HCT116 (cell line): ENCODE measurements at regions not wholly inside any gene's neighbourhood (a gene's known extent, or its start where the extent isn't known, plus 50 kb on each side); places are given as distances from the start of the nearest gene placed in this dataset.

Experiments
- ATAC-seq: fragments of 200-7000 bp; cut with Tn5 transposase; 2 replicates; pipeline ENCODE4 v1.9.1; 2020; ENCODE audit warnings: mild to moderate bottlenecking, moderate library complexity
- BruUV-seq: library from RNA; stranded (reverse); fragments of 400-500 nt; replicated peaks from 2 replicates; lab custom pipeline; 2021; lab: Mats Ljungman, UMichigan
- CTCF ChIA-PET: fragments of 300-600 bp; sonication (Branson Sonifier 250); formaldehyde crosslinking; loops from one replicate; lab custom pipeline; 2021; ENCODE audit warnings: antibody characterized with exemption; lab: Charles Lee
- POLR2A ChIA-PET: fragments of 300-600, 350-600 bp; sonication (Branson Sonifier 250); formaldehyde crosslinking; loops from one replicate; lab custom pipeline; 2021; ENCODE audit warnings: antibody characterized with exemption; lab: Charles Lee
- RAD21 ChIA-PET, 2 experiments: fragments of 300-600 bp; sonication (Branson Sonifier 250); formaldehyde crosslinking; loops; one replicate each; lab custom pipeline; 2023; ENCODE audit warnings: low total read pairs in 2 of 2; ENCODE audit not compliant: uncharacterized antibody in 2 of 2, unreplicated experiment in 2 of 2, low non-redundant PET in 1 of 2; lab: Charles Lee
- DNase-seq: peaks from one replicate; pipeline ENCODE4 v3.0.0-alpha.2; 2010; ENCODE audit warnings: low read depth, low spot score
- H2AFZ ChIP-seq: fragments of 200-600 bp; shearing (Covaris generic), sonication (generic); 2 replicates; pipeline ENCODE4 v1.6.1; 2017; ENCODE audit warnings: low read depth, mixed run types, mixed read lengths, antibody characterized with exemption, low read length; ENCODE audit not compliant: poor library complexity, severe bottlenecking
- H3K27ac ChIP-seq: 2 replicates; pipeline ENCODE4 v1.5.1; 2012; ENCODE audit warnings: low read depth, low read length
- H3K27me3 ChIP-seq: fragments of 200-600 bp; sonication (generic); 2 replicates; pipeline ENCODE4 v1.6.1; 2016; ENCODE audit warnings: mixed run types, low read length, mixed read lengths; ENCODE audit not compliant: insufficient read depth
- H3K36me3 ChIP-seq, 2 experiments: fragments of 200-500 bp in 1 of 2; fragments of 200-600 bp in 1 of 2; sonication (Bioruptor generic) in 1 of 2; sonication (generic) in 1 of 2; 2 replicates each; pipeline versions ENCODE4 v1.5.1 to v1.6.1; 2014 to 2016; ENCODE audit warnings: low read length in 2 of 2, inconsistent platforms in 1 of 2, mixed read lengths in 1 of 2, mixed run types in 1 of 2; ENCODE audit not compliant: insufficient read depth in 2 of 2, control insufficient read depth in 1 of 2
- H3K4me1 ChIP-seq, 2 experiments: fragments of 200-600 bp in 1 of 2; sonication (generic) in 1 of 2; 2 replicates each; pipeline versions ENCODE4 v1.5.1 to v1.6.1; 2012 to 2017; ENCODE audit warnings: low read length in 2 of 2, inconsistent platforms in 1 of 2, mild to moderate bottlenecking in 1 of 2, mixed read lengths in 1 of 2, mixed run types in 1 of 2, moderate library complexity in 1 of 2; ENCODE audit not compliant: insufficient read depth in 2 of 2, control insufficient read depth in 1 of 2
- H3K4me2 ChIP-seq: fragments of 200-600 bp; sonication (generic); 2 replicates; pipeline ENCODE4 v1.6.1; 2017; ENCODE audit warnings: mixed run types, low read length, mixed read lengths
- H3K4me3 ChIP-seq, 2 experiments: fragments of 200-600 bp in 1 of 2; sonication (generic) in 1 of 2; replicated peaks in 1 of 2; 2 replicates each; pipeline ENCODE4 v1.5.1; 2011 to 2016; ENCODE audit warnings: low read length in 2 of 2, control low read depth in 1 of 2, low read depth in 1 of 2, mild to moderate bottlenecking in 1 of 2, mixed read lengths in 1 of 2, mixed run types in 1 of 2
- H3K79me2 ChIP-seq: fragments of 200-600 bp; sonication (generic); 2 replicates; pipeline ENCODE4 v1.6.1; 2017; ENCODE audit warnings: mild to moderate bottlenecking, mixed run types, low read length, moderate library complexity, mixed read lengths; ENCODE audit not compliant: insufficient read depth
- H3K9ac ChIP-seq: fragments of 200-600 bp; sonication (generic); 2 replicates; pipeline ENCODE4 v1.6.1; 2016; ENCODE audit warnings: low read length, mixed read lengths
- H3K9me2 ChIP-seq: fragments of 200-600 bp; sonication (generic), shearing (Covaris generic); 2 replicates; pipeline ENCODE4 v1.6.1; 2017; ENCODE audit warnings: mixed run types, mild to moderate bottlenecking, moderate library complexity; ENCODE audit not compliant: insufficient read depth
- H3K9me3 ChIP-seq, 2 experiments: fragments of 200-500 bp in 1 of 2; fragments of 200-600 bp in 1 of 2; sonication (Bioruptor generic) in 1 of 2; sonication (generic) in 1 of 2; 2 replicates each; pipeline ENCODE4 v1.6.1; 2014 to 2017; ENCODE audit warnings: low read length in 2 of 2, mixed read lengths in 2 of 2, inconsistent platforms in 1 of 2, low read depth in 1 of 2, mild to moderate bottlenecking in 1 of 2, mixed run types in 1 of 2, moderate library complexity in 1 of 2; ENCODE audit not compliant: control insufficient read depth in 1 of 2, insufficient read depth in 1 of 2
- H4K20me1 ChIP-seq: fragments of 200-600 bp; sonication (generic), shearing (Covaris generic); 2 replicates; pipeline ENCODE4 v1.6.1; 2017; ENCODE audit warnings: mixed run types, mild to moderate bottlenecking, moderate library complexity; ENCODE audit not compliant: insufficient read depth
- EZH2 ChIP-seq: fragments of 200-600 bp; sonication (generic); IDR thresholded peaks from 2 replicates; pipeline ENCODE4 v1.6.1; 2017; ENCODE audit warnings: antibody characterized with exemption, mixed run types
- JUND ChIP-seq: IDR thresholded peaks from 2 replicates; pipeline ENCODE4 v1.6.1; 2012
- MAX ChIP-seq: IDR thresholded peaks from 2 replicates; pipeline ENCODE4 v1.6.1; 2012
- REST ChIP-seq: IDR thresholded peaks from 2 replicates; pipeline ENCODE4 v1.6.1; 2012; ENCODE audit warnings: low read depth
- SRF ChIP-seq: IDR thresholded peaks from 2 replicates; pipeline ENCODE4 v1.6.1; 2012; ENCODE audit warnings: low read depth
- TCF7L2 ChIP-seq: IDR thresholded peaks from 2 replicates; pipeline ENCODE4 v1.7.0; 2011; ENCODE audit warnings: borderline replicate concordance, inconsistent platforms; ENCODE audit not compliant: insufficient read depth, insufficient read length; ENCODE audit errors: extremely low read depth
- intact Hi-C: fragments of 100-400 bp; cut with micrococcal nuclease; formaldehyde crosslinking; loops from 2 replicates; pipeline ENCODE4 v1.10.0; 2022
- TF ChIP-seq, protein P1 (sequence below), 3 experiments: fragments of 200-600 bp in 1 of 3; sonication (generic) in 1 of 3; IDR thresholded peaks in 2 of 3; conservative IDR thresholded peaks in 1 of 3; 2 replicates each; pipeline ENCODE4 v1.5.1; 2012 to 2017; ENCODE audit warnings: low read depth in 2 of 3, low read length in 2 of 3, antibody characterized with exemption in 1 of 3, borderline replicate concordance in 1 of 3, control low read depth in 1 of 3, mild to moderate bottlenecking in 1 of 3, mixed read lengths in 1 of 3, mixed run types in 1 of 3, moderate library complexity in 1 of 3; ENCODE audit not compliant: insufficient read depth in 1 of 3

GRCh38 chr10:85170026-85170425 is 841.6 kb downstream of the CCSER2 start:
- H3K9me2 ChIP-seq: no peaks in the 10 kb centered on the region
- no peaks in the 10 kb centered on the region for H3K9me3 ChIP-seq
- no peak for DNase-seq
- ATAC-seq: no peak
- no peaks in the 10 kb centered on the region for H3K4me1 ChIP-seq
- TF ChIP-seq REST (no peak), TCF7L2 (no peak), EZH2 (no peak), SRF (no peak), MAX (no peak)
- peaks cover 16% of the 10 kb centered on the region; the same call in 1 of the 2 replicates for H3K27me3 ChIP-seq
- no peaks in the 10 kb centered on the region for H4K20me1 ChIP-seq
- no peaks in the 10 kb centered on the region for H3K36me3 ChIP-seq
- H3K4me3 ChIP-seq: no peak overlapping the region
- intact Hi-C loops: no loop called here
- no peaks in the 10 kb centered on the region for H3K79me2 ChIP-seq
- ChIA-PET POLR2A (no interaction called here), RAD21 (no interaction called here), CTCF (no interaction called here)
- no peak overlapping the region for H2AFZ ChIP-seq
- H3K9ac ChIP-seq: no peak overlapping the region
- H3K27ac ChIP-seq: no peak overlapping the region
- H3K4me2 ChIP-seq: no peak overlapping the region
- BruUV-seq: no TSS peak

DNA sequence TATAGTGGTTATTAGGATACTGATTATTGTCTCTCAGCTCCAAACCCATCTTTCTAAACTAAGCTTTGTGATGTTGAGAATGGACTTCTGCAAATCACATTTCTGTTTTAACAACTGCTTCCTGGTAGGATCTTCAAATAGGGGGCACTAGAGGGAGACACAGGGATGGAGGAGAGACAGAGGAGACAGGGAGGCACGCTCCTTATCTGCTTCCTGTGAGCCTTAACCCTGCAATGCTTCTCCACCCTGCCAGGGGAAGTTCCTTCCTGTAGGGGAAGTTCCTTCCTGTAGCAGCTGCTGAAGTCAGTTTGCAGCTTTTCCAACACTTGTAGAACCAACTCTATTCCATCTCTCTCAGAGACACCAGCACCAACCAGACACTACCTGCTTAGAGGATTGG is 847.2 kb downstream of the CCSER2 start:
- peak; percentile 38; the same call in 1 of the 2 replicates for ATAC-seq
- H3K9me3 ChIP-seq: no peaks in the 10 kb centered on the region
- peaks cover 13% of the 10 kb centered on the region; the same call in 1 of the 2 replicates for H3K27me3 ChIP-seq
- RAD21 ChIA-PET: no interaction called here
- H3K9ac ChIP-seq: no peak overlapping the region
- CTCF ChIA-PET: no interaction called here
- DNase-seq: no peak
- H3K36me3 ChIP-seq: no peaks in the 10 kb centered on the region
- H3K79me2 ChIP-seq: no peaks in the 10 kb centered on the region
- TF ChIP-seq, protein P1, sequence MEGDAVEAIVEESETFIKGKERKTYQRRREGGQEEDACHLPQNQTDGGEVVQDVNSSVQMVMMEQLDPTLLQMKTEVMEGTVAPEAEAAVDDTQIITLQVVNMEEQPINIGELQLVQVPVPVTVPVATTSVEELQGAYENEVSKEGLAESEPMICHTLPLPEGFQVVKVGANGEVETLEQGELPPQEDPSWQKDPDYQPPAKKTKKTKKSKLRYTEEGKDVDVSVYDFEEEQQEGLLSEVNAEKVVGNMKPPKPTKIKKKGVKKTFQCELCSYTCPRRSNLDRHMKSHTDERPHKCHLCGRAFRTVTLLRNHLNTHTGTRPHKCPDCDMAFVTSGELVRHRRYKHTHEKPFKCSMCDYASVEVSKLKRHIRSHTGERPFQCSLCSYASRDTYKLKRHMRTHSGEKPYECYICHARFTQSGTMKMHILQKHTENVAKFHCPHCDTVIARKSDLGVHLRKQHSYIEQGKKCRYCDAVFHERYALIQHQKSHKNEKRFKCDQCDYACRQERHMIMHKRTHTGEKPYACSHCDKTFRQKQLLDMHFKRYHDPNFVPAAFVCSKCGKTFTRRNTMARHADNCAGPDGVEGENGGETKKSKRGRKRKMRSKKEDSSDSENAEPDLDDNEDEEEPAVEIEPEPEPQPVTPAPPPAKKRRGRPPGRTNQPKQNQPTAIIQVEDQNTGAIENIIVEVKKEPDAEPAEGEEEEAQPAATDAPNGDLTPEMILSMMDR (IDR thresholded peaks at IDR 0.05 in 2 of 3, conservative IDR thresholded peaks at IDR 0.05 in 1 of 3; ENCODE audit: borderline replicate concordance in 1 of 3, insufficient read depth in 1 of 3, low read depth in 2 of 3, low read length in 2 of 3): 0 out of 6 replicates have a peak, but pooled peaks of 2 of the 3 experiments have one; percentile 8 to 10
- TF ChIP-seq JUND: no peak
- no peak overlapping the region for H3K4me2 ChIP-seq
- H2AFZ ChIP-seq: no peak overlapping the region
- no peaks in the 10 kb centered on the region for H3K9me2 ChIP-seq
- no peaks in the 10 kb centered on the region for H3K4me1 ChIP-seq
- no peak overlapping the region for H3K27ac ChIP-seq
- H3K4me3 ChIP-seq: no peak overlapping the region
- H4K20me1 ChIP-seq: no peaks in the 10 kb centered on the region
- POLR2A ChIA-PET: no interaction called here
- BruUV-seq: no TSS peak
- intact Hi-C loops: no loop called here
